SK-N-SH (cell line): ENCODE measurements at regions not wholly inside any gene's neighbourhood (a gene's known extent, or its start where the extent isn't known, plus 50 kb on each side); places are given as distances from the start of the nearest gene placed in this dataset.

Experiments used
- CTCF ChIP-seq: fragments of 200-600 bp; sonication (generic); IDR thresholded peaks from 2 replicates; pipeline ENCODE4 v1.6.1; 2017; ENCODE audit warnings: antibody characterized with exemption, mild to moderate bottlenecking, moderate library complexity
- EP300 ChIP-seq, 2 experiments: IDR thresholded peaks; 2 replicates each; pipeline versions ENCODE4 v1.4.0 to v1.6.1; 2012; ENCODE audit warnings: borderline replicate concordance in 1 of 2, low read depth in 1 of 2, low read length in 1 of 2
- GATA2 ChIP-seq: sonication (generic); formaldehyde crosslinking; IDR thresholded peaks from 2 replicates; pipeline ENCODE4 v1.5.0; 2020; ENCODE audit warnings: mild to moderate bottlenecking, missing genetic modification reagents
- JUND ChIP-seq: IDR thresholded peaks from 2 replicates; pipeline ENCODE4 v1.4.0; 2012
- NRF1 ChIP-seq: IDR thresholded peaks from 2 replicates; pipeline ENCODE4 v1.6.1; 2012; ENCODE audit warnings: low read depth, mild to moderate bottlenecking, low read length
- RCOR1 ChIP-seq: fragments of 150-350 bp; IDR thresholded peaks from 2 replicates; pipeline ENCODE4 v1.6.1; 2017; ENCODE audit warnings: antibody characterized with exemption, low read length
- REST ChIP-seq: IDR thresholded peaks from 2 replicates; pipeline ENCODE4 v1.6.1; 2012; ENCODE audit warnings: mild to moderate bottlenecking, low read depth, low read length, moderate library complexity
- SMC3 ChIP-seq: IDR thresholded peaks from 2 replicates; pipeline ENCODE4 v1.6.1; 2012; ENCODE audit warnings: low read depth, low read length, improper control_type of control experiment
- TEAD4 ChIP-seq: IDR thresholded peaks from 2 replicates; pipeline ENCODE4 v1.4.0; 2012; ENCODE audit warnings: mild to moderate bottlenecking, borderline replicate concordance; ENCODE audit not compliant: insufficient read depth

GRCh38 chr16:52837251-52837650, 215.4 kb downstream of the CHD9NB start:
- TF ChIP-seq CTCF, result no peak
- no peak for TF ChIP-seq EP300 (IDR thresholded peaks at IDR 0.05; ENCODE audit: borderline replicate concordance in 1 of 2, low read depth in 1 of 2, low read length in 1 of 2)
- no peak for TF ChIP-seq REST
- TF ChIP-seq JUND, result no peak
- TF ChIP-seq SMC3, result no peak
- TF ChIP-seq TEAD4, result no peak
- no peak for TF ChIP-seq NRF1
- no peak for TF ChIP-seq GATA2
- TF ChIP-seq RCOR1, result no peak
